Neural progenitor cell (in vitro differentiated cells): ENCODE measurements at regions not wholly inside any gene's neighbourhood (a gene's known extent, or its start where the extent isn't known, plus 50 kb on each side); places are given as distances from the start of the nearest gene placed in this dataset. TPM values are rescaled to one million over a fixed set of nuclear protein-coding genes. Genes with fewer than 3 reads are reported as not detected.

ENCODE experiments used
- DNase-seq: peaks from one replicate; pipeline ENCODE4 v3.0.0-alpha.2; 2016; ENCODE audit warnings: low spot score
- H2AFZ ChIP-seq: fragments of 200-600 bp; sonication (generic); replicated peaks from 2 replicates; pipeline ENCODE4 v1.6.1; 2016; ENCODE audit warnings: antibody characterized with exemption
- H3F3A ChIP-seq: fragments of 200-600 bp; sonication (generic); 2 replicates; pipeline ENCODE4 v1.6.1; 2016; ENCODE audit warnings: antibody characterized with exemption, low read depth
- H3K27ac ChIP-seq: fragments of 200-600 bp; sonication (generic); 2 replicates; pipeline ENCODE4 v1.5.1; 2016; ENCODE audit warnings: mild to moderate bottlenecking
- H3K27me3 ChIP-seq: fragments of 200-600 bp; sonication (generic); 2 replicates; pipeline ENCODE4 v1.6.1; 2016; ENCODE audit warnings: mild to moderate bottlenecking, moderate library complexity
- H3K36me3 ChIP-seq: fragments of 200-600 bp; sonication (generic); 2 replicates; pipeline ENCODE4 v1.5.1; 2016
- H3K4me1 ChIP-seq: fragments of 200-600 bp; sonication (generic); 2 replicates; pipeline ENCODE4 v1.6.1; 2016; ENCODE audit warnings: mixed run types
- H3K4me2 ChIP-seq: fragments of 200-600 bp; sonication (generic); 2 replicates; pipeline ENCODE4 v1.6.1; 2016
- H3K4me3 ChIP-seq: fragments of 200-600 bp; sonication (generic); 2 replicates; pipeline ENCODE4 v1.5.1; 2016
- H3K79me2 ChIP-seq: fragments of 200-600 bp; sonication (generic); 2 replicates; pipeline ENCODE4 v1.6.1; 2016; ENCODE audit warnings: low read depth
- H3K9ac ChIP-seq: fragments of 200-600 bp; sonication (generic); 2 replicates; pipeline ENCODE4 v1.6.1; 2016
- H3K9me3 ChIP-seq: fragments of 200-600 bp; sonication (generic); 2 replicates; pipeline ENCODE4 v1.5.1; 2016; ENCODE audit warnings: low read depth
- H4K20me1 ChIP-seq: fragments of 200-600 bp; sonication (generic); 2 replicates; pipeline ENCODE4 v1.6.1; 2016; ENCODE audit warnings: low read depth
- H3K27ac Mint-ChIP-seq: 3 replicates; pipeline ENCODE4 v1.8.0; 2021; ENCODE audit warnings: mixed read lengths
- H3K27me3 Mint-ChIP-seq: 2 replicates; pipeline ENCODE4 v1.8.0; 2022; ENCODE audit warnings: low read depth, mild to moderate bottlenecking, inconsistent platforms, moderate library complexity, mixed read lengths; ENCODE audit not compliant: insufficient read depth
- H3K36me3 Mint-ChIP-seq: 3 replicates; pipeline ENCODE4 v1.8.0; 2021; ENCODE audit warnings: mixed read lengths
- H3K4me1 Mint-ChIP-seq: 3 replicates; pipeline ENCODE4 v1.8.0; 2021; ENCODE audit warnings: mixed read lengths
- H3K4me3 Mint-ChIP-seq: 3 replicates; pipeline ENCODE4 v1.8.0; 2021; ENCODE audit warnings: mild to moderate bottlenecking, moderate library complexity, mixed read lengths
- H3K9me3 Mint-ChIP-seq: 3 replicates; pipeline ENCODE4 v1.8.0; 2020; ENCODE audit warnings: mixed read lengths
- EZH2 ChIP-seq: fragments of 200-600 bp; sonication (generic); IDR thresholded peaks from 2 replicates; pipeline ENCODE4 v1.6.1; 2017; ENCODE audit warnings: antibody characterized with exemption, mild to moderate bottlenecking, moderate library complexity
- EZH2phosphoT487 ChIP-seq: fragments of 200-600 bp; sonication (generic); IDR thresholded peaks from 2 replicates; pipeline ENCODE4 v1.6.1; 2017; ENCODE audit warnings: antibody characterized with exemption
- small RNA-seq: library from RNA; depleted of rRNA; stranded (forward); fragments of <200 nt; gene quantifications from one replicate; pipeline ENCODE3, GENCODE V24; 2015
- TF ChIP-seq, protein P1 (sequence below): fragments of 200-600 bp; sonication (generic); IDR thresholded peaks from 2 replicates; pipeline ENCODE4 v1.5.1; 2017; ENCODE audit warnings: antibody characterized with exemption, mild to moderate bottlenecking

DNA sequence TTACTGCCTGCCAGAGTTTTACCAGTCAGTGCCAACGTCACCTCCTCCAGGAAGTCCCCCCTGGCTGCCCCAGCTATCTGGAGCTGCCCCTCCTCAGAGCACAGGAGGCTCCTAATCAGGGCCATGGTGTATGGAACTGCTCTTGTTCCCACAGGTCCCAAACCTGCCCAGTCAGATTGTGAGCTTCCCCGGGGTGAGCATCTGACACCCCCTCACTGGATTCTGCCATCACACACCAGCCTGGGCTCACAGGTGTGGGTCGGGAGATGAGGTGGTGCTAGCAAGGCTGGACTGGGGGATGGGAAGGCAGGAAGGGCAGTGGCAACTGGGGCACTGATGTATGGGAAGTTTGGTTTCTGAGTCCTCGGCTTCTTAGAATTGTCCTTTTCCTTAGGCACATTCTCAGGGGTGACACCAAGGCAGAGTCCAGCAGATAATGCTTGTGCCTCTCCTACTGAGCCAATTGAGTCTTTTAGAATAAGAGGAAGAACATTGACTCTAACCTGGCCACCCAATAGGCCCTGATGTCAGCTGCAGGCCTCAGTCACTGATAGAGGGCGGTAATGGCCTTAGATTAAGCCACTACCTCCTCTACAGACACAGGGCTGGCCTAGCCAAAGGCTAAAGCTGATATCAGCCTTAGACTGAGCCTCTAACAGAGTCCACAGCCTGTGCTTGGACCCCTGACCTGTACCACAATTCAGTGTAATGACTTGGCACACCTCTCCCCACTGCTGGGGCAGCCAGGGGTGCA, 107.9 kb downstream of the WSCD1 start:
- Histone ChIP-seq H3K36me3 (no peaks in the 10 kb centered on the region), H3K27me3 (no peaks in the 10 kb centered on the region), H2AFZ (no peak overlapping the region), H3K79me2 (no peaks in the 10 kb centered on the region), H3K4me2 (no peak overlapping the region), H3K9ac (no peak overlapping the region), H3F3A (peaks cover 7% of the 10 kb centered on the region), H3K4me3 (no peak overlapping the region), H3K27ac (no peak overlapping the region), H3K4me1 (peaks cover 14% of the 10 kb centered on the region), H4K20me1 (no peaks in the 10 kb centered on the region), H3K9me3 (no peaks in the 10 kb centered on the region)
- no peak for TF ChIP-seq EZH2phosphoT487
- TF ChIP-seq, protein P1, sequence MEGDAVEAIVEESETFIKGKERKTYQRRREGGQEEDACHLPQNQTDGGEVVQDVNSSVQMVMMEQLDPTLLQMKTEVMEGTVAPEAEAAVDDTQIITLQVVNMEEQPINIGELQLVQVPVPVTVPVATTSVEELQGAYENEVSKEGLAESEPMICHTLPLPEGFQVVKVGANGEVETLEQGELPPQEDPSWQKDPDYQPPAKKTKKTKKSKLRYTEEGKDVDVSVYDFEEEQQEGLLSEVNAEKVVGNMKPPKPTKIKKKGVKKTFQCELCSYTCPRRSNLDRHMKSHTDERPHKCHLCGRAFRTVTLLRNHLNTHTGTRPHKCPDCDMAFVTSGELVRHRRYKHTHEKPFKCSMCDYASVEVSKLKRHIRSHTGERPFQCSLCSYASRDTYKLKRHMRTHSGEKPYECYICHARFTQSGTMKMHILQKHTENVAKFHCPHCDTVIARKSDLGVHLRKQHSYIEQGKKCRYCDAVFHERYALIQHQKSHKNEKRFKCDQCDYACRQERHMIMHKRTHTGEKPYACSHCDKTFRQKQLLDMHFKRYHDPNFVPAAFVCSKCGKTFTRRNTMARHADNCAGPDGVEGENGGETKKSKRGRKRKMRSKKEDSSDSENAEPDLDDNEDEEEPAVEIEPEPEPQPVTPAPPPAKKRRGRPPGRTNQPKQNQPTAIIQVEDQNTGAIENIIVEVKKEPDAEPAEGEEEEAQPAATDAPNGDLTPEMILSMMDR = no peak
- TF ChIP-seq EZH2 = no peak
- Mint-ChIP-seq H3K27me3 (peaks cover 9% of the 10 kb centered on the region), H3K9me3 (peaks cover 6% of the 10 kb centered on the region), H3K4me1 (peaks cover 29% of the 10 kb centered on the region), H3K27ac (no peak overlapping the region), H3K36me3 (no peaks in the 10 kb centered on the region), H3K4me3 (no peak overlapping the region)
- no peak for DNase-seq

Small RNA genes in the stretch of these regions (small RNA-seq; reads per million reads assigned to genes)
- gene RNU6-1264P = not detected
